AG04450 (cell line): ENCODE measurements at regions not wholly inside any gene's neighbourhood (a gene's known extent, or its start where the extent isn't known, plus 50 kb on each side); places are given as distances from the start of the nearest gene placed in this dataset.

Source experiments
- CTCF ChIA-PET: fragments of 300-600, 350-600 bp; formaldehyde crosslinking; extraction: SDS; loops from one replicate; lab custom pipeline; 2022; ENCODE audit warnings: antibody characterized with exemption, inconsistent platforms; lab: Charles Lee
- POLR2A ChIA-PET: fragments of 350-600 bp; formaldehyde crosslinking; extraction: SDS; loops from one replicate; lab custom pipeline; 2021; ENCODE audit warnings: antibody characterized with exemption, inconsistent platforms; lab: Yijun Ruan, JAX
- DNase-seq: peaks from one replicate; pipeline ENCODE4 v3.0.0-alpha.2; 2011; ENCODE audit warnings: low read depth, low spot score
- H3K27ac ChIP-seq: one replicate; pipeline ENCODE4 v1.5.1; 2012; ENCODE audit warnings: low read depth, low read length, control low read depth
- H3K27me3 ChIP-seq: one replicate; pipeline ENCODE4 v1.6.0; 2012; ENCODE audit warnings: low read length; ENCODE audit not compliant: control insufficient read depth, insufficient read depth
- H3K4me3 ChIP-seq: 2 replicates; pipeline ENCODE4 v1.5.1; 2011; ENCODE audit warnings: mild to moderate bottlenecking, low read depth, low read length, control low read depth
- H3K9me3 ChIP-seq: 2 replicates; pipeline ENCODE4 v1.5.1; 2012; ENCODE audit warnings: low read length; ENCODE audit not compliant: control insufficient read depth, insufficient read depth
- CTCF ChIP-seq: IDR thresholded peaks from 2 replicates; pipeline ENCODE4 v1.5.1; 2011; ENCODE audit warnings: low read depth, low read length, control low read depth, inconsistent platforms

DNA sequence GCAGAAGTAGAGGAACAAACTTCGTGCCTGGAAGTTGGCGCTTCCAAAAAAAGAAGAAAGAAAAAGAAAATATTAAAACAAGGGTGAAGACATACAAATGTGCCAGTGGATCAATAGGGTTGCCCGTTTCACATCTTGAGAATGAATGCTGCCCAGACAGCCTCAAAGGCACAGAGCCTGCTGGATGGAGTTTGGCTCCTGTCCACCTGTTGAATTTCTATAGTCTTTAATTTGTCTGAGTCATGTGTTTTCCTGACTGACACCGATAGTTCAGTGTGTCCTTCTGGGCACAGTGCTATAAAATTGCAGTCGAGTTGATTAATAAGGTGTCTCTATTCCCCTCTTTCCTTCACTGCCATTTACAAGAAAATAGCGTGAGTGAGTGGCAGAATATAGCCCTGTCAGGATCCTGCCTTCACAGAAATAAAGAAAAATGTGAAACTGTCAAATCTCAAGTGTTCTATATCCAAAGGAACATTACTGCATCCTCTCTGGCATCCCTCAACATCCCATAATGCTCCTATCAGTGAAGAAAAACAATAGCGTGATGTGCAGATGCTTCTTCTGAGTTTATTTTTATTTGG is 471.3 kb upstream of the AUTS2 start:
- Histone ChIP-seq H3K27me3 (no peaks in the 10 kb centered on the region), H3K9me3 (peaks cover 16% of the 10 kb centered on the region), H3K27ac (no peak overlapping the region), H3K4me3 (no peak overlapping the region)
- no peak for TF ChIP-seq CTCF
- ChIA-PET POLR2A (no interaction called here), CTCF (no interaction called here)
- DNase-seq, result no peak

GRCh38 chr7:69129524-69129923 is 468.8 kb upstream of the AUTS2 start:
- Histone ChIP-seq H3K9me3 (peaks cover 12% of the 10 kb centered on the region; the same call in 1 of the 2 replicates), H3K27me3 (no peaks in the 10 kb centered on the region), H3K4me3 (no peak overlapping the region), H3K27ac (no peak overlapping the region)
- ChIA-PET CTCF (no interaction called here), POLR2A (no interaction called here)
- no peak for TF ChIP-seq CTCF
- no peak for DNase-seq

GRCh38 chr7:69129951-69130350 is 468.3 kb upstream of the AUTS2 start:
- peaks cover 12% of the 10 kb centered on the region; the same call in 1 of the 2 replicates for H3K9me3 ChIP-seq
- no peaks in the 10 kb centered on the region for H3K27me3 ChIP-seq
- H3K27ac ChIP-seq, result no peak overlapping the region
- no peak overlapping the region for H3K4me3 ChIP-seq
- no peak for DNase-seq
- no peak for TF ChIP-seq CTCF
- ChIA-PET POLR2A (no interaction called here), CTCF (no interaction called here)

- Histone ChIP-seq H3K4me3 (no peak overlapping the region), H3K9me3 (peaks cover 12% of the 10 kb centered on the region; the same call in 1 of the 2 replicates), H3K27me3 (no peaks in the 10 kb centered on the region), H3K27ac (no peak overlapping the region)
- no peak for TF ChIP-seq CTCF
- ChIA-PET POLR2A (no interaction called here), CTCF (no interaction called here)
- DNase-seq, result no peak
Observed at GRCh38 chr7:69130396-69130795, 467.9 kb upstream of the AUTS2 start.

DNA sequence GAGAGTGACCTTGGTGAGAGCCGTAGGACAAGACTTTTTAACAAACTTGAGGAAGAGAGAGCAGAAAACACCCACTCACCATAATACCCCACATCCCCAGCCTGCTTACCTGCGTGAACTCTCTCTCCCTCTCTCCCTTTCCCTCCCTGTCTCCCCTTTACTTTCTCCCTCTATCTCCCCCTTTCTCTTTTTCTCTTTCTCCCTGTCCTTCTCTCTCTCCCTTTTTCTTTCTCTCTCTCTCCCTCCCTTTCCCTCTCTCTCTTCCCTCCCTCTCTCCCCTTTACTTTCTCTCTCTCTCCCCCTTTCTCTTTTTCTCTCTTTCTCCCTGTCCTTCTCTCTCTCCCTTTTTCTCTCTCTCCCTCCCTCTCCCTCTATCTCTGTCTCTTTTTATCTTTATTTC is 464.0 kb upstream of the AUTS2 start:
- TF ChIP-seq CTCF, result no peak
- Histone ChIP-seq H3K27me3 (no peaks in the 10 kb centered on the region), H3K27ac (no peak overlapping the region), H3K9me3 (peaks cover 17% of the 10 kb centered on the region; the same call in 1 of the 2 replicates), H3K4me3 (no peak overlapping the region)
- DNase-seq, result no peak
- POLR2A ChIA-PET, result no interaction called here
- CTCF ChIA-PET, result no interaction called here
